ENCODE measurements at regions not wholly inside any gene's neighbourhood (a gene's known extent, or its start where the extent isn't known, plus 50 kb on each side); places are given as distances from the start of the nearest gene placed in this dataset.
"Not testable (repeated sequence)": the region's sequence is repeated elsewhere in the genome, so short reads cannot be mapped to it uniquely, and the experiment has no call there.

DNA sequence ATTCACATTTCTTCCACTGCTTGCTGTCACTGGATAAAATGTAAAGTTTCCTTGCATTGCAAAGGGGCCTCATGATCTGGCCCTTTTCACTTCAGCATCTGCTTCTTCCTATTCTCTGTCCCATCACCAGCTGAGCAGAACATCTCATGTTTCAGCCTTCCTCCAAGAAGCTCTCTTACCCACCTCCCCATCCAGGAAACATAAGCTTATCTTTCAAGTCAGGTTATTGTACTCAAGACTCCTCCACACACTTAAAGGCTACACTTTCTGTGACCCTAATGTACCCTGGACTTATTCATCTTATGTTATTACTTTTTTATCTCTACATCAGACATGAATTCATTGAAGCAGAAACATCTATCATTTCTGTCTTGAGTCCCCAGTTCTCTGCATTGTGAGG is 230.5 kb downstream of the PMAIP1 start:
- no peak for DNase-seq

DNA sequence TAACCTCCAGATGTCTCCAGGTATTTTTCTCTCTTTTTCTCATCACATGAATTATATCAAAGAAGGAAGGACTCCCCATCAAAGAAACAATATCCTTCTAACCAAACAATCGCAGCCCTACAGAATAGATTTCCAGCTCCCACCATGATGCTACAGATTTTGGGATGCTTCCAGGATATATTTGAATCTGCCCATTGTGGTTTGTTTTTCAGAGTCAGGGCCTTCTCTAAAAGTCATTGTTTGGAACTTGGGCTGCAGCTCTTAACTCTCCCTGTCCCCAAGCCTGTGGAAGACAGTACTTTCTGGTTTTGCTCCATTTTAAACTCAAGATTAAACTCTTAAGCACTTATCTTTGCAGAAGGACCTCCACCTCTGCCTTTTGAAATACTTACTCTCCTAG is 223.2 kb downstream of the PMAIP1 start:
- DNase-seq, result no peak

DNA sequence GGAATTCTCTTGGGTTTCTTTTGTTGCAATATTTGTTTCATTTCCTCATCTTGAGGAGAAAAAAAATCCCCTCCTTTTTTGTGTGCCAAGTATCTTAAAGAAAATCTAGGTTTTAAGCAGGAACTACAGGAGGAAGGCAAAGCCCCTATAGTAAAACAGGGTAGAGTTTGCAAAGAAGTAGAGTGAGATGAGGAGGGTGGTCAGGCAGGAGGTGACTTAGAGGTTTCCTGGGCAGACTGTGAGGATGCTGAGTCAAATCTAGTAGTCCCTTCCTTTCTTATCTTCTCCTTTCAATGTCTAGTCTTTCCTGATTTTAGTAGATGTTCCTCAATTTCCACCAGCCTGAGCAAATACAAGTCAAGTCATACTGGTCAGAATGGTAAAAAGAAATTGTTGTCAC is 222.5 kb downstream of the PMAIP1 start:
- no peak for DNase-seq

DNA sequence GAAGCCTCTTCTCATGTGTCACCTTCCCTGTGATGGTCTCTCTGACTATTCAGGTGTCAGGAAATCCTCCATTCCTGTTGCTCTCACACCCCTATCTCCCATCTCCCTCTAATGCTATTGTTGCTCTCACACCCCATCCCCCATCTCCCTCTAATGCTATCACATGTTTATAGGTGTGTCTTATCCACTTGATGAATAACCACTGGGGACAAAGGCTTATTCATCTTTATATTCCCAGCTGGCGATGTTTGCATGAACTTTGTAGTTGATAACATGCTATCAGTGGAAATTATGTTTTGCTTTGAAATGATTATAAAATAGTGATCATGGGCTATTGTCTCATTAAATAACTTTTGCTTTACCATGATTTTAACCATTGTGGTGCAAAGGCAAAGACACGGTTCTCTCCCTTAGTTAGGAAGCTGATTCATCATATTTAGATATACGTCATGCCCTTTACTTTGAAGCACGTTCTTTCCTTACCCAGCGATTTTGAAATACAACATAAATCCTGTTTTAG is 220.5 kb downstream of the PMAIP1 start:
- DNase-seq, result no peak

DNA sequence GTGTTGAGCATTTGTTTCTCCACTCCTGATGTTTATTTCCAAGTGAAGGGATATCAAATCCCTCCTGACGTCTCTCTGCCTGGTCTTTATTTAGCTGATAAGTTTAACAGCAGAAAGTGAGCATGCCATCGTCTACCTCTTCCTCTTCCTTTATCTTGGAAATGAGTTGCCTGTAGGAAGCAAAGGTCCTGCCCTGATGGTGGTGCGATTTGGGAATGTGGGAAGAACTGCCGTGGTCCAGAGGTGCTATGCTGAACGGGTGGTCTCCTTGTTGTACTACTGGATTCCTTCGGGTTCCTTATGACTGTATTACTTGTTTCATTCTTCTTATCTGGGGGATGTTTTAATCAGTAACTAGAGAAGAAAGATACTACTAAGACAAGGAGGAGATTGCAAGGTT is 217.5 kb downstream of the PMAIP1 start:
- DNase-seq, result no peak

DNA sequence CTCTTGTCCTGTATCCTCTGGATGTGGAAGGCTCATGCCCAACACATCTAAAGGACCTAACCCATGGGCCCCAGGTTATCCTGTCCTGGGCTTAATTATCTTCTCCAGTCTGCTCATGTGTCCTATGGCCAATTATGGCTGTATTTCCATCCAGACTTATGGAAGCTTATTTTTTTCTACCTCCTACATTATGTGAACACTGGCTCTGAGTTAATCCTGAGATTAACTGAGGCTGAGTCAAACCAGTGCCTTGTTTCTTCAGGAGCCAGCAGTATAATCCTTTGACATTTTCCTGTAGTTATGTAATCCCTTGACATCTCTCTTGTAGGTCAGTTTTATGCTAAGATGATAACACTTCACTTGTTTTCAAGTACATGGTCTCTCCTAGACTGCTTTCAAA is 213.6 kb downstream of the PMAIP1 start:
- DNase-seq, result no peak

DNA sequence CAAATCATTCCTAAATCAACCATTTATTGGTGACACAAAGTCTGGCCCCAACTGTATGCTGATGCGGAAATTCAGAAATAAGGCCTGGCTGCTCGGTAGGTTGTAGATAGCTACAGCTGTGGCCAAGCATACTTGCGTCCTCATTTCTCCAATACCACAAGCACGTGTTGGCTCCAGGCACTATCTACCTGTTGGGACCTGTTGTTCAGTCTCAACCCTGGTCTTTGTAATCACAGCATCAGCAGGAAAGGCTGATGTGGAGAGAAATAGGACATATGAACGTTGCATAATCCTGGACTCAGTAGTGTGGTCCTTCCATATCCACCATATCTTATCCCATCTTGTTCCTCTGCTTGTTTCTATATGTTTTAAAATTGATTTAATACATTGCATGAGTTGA is 212.6 kb downstream of the PMAIP1 start:
- DNase-seq, result no peak

DNA sequence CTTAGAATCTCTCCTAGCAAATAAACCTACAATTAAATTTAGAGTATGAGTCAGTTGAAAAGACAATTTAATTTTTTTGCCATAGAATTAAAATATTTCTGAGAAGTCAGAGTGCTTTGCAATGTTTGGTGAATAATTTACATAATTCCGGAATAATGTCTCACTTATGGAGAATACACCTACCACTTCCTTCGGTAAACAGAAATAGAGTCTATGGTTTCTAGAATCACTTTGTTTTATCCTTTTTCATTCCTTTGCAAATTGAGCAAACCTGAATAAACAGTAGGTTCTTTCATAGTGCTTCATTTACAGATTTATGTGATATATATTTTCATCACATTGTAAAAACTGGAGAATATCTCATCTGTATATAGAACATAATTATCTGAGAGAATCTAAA is 211.7 kb downstream of the PMAIP1 start:
- no peak for DNase-seq

DNA sequence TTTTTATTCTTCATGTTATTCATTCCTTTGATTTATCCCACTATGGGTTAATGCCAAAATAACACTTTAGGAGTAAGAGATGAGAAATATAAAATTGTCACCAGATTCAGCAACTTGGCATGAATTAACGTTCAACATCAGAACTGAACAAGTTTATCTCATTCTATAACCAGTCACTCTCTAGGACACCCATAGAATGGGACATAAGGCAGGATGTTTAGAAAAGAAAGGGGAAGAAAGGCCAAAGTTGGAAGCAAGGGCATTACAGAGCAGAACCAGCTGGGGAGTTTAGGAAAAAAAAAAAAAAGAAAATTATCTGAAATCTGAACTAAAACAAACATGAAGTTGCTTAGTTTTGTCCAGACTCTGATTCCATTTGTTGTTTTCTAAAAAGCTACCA is 211.0 kb downstream of the PMAIP1 start:
- DNase-seq, result no peak

DNA sequence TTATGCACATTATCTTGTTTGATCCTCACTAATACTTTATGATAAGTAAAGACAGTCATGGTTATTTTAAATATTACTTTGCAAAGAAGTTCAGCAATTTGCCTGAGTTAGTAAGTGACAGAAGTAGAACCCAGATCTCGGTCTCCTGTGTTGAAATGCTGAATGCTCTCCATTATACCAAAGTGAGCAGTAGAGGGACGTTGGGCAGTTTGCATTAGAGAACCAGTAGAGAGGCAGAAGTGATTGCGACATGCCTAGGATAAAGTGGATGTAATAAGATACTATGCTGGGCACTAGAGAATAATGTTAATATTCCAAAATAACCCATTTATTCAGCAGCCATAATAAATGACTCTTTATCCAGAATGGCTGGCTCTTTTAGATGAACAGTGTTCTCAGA is 201.0 kb downstream of the PMAIP1 start:
- DNase-seq, result no peak

DNA sequence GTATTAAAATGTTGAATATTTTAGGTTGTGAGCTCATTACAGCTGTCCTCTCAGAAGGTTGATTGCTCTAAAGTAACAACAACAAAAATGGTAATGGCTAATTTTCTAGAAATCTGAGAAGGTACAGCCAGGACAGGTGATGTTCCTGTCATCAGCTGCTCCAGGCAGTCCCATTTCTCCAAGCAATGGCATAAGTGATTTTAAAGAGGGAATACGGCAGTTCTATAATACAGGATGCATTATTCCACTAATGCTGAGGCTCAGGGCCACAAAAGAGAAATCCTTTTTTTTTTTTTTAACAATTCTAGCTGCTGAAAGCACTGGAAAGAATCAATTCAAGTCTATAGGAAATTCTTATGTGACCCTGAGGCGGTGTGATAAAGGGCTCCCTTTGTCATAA is 199.9 kb downstream of the PMAIP1 start:
- DNase-seq, result no peak

DNA sequence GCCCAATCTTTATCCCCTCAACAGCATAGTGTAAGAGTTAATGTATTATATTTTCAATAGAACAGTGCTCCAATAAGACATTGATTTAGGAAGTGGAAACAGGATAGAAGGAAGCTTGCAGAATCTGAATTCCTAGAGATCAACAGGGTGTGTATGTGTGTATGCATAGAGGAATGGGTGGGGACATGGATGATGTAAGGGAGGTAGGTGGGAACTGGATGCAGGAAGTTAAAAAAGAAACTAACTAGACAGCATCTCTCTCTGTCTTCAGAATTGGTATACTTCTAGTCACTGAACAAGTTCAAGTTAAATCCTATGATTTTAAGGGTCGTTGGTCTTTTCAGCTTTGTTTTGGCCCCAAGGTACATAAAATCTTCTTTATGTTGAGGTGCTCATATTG is 196.6 kb downstream of the PMAIP1 start:
- DNase-seq, result no peak

DNA sequence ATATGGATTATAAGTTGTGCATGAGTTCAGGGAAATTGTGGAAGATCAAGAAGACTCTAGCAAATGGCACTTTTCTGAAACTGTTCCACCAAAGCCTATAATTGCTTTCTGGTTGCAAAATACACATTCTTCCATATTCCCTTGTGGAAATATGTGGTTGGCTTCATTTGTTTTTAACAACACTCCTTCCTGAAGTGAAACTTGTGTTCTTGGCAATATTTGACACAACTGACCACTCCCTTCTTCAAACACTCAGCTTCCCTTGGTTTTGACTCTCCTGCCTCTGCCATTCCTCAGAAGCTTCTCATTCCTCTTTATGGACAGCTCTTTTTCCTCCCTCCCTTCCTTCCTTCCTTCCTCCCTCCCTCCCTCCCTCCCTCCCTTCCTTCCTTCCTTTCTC is 192.3 kb downstream of the PMAIP1 start:
- no peak for DNase-seq

DNA sequence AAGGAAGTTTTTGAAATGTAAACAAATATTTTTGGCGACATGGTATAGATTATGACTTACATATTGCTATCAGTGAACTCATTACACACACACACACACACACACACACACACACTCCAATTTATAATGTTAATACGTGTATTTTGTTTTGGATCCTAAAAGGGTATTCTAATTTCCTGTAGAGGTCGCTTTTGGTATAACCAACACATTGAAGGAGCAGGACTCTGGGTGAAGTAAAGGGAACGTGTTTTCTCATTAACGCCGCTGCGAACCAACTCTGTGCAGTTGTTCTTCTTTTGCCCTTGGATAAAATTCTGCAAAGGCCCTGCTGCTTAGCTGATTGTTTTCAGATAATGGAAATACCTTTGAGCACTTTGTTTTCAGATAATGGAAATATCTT is 190.4 kb downstream of the PMAIP1 start:
- DNase-seq, result peak; percentile 1

DNA sequence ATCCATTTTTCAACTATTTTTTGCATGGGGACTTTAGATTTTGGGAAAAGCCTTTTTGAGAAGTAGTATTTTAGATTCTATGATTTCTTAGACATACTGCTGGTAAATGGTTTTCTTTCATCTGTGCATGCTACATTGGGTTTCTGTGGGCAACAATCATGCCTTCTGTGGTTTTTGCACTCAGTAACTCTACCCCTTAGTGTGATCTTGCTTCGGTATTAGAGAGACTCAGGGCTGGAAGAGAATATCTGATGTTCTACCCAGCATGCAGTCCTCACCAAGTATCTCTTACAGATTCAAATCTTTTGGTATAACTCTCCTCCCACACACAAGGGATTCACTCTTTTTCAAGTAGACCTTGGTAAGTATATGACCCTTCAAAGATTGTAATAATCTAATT is 183.0 kb downstream of the PMAIP1 start:
- DNase-seq, result no peak

DNA sequence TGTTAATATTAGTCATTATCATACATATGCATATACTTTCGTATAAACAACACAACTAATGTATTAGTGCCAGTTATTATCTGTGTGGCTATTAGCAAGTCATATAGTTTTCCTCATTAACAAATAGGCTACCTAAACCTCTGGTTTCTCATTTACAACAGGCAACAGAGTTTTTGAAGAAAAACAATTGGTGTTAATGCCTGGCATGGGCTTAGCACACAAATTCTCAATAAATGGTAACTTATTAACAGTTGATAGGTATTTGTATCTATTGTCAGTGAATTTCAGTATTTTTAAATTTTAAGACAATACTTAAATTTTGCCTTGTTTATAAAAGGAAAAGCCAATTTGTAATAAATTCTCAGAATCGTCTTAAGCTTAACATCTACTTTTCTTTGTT is 182.5 kb downstream of the PMAIP1 start:
- no peak for DNase-seq

DNA sequence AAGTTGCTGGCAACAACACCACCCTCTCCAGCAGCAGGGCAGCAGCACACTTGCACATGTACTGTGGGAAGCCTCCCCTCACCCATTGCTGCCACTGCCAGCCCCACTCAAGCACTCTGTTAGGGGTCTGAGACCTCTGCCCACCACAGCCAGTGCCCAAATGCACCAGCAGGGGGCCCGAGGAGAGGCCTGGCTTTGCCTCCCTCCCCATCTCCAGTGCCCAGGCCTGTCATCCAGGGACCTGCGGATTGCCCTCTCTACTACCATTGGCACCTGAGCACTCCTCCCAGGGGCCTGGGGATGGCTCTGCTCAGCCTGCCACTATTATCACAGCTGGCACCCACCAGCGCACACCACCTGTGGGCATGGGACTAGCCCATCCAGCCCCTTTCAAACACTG is 175.7 kb downstream of the PMAIP1 start:
- no peak for DNase-seq

DNA sequence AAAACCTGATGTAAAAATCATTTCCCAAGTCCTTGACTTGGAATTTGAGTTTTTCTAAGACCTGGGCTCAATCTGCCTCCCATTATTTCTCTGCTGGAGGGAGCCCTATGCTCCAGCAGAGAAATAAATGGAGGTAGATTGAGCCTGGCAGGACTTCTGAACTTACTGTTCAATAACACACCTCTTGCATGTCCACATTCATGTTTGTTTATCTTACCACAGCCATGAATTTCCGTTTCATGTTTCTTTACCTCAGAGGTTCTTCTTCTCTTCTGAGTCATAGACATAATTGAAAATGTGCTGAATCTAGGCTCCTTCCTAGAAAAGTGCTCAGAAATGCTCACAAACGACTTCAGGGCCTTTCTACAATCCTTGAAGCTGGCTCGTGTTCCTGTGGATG is 170.8 kb downstream of the PMAIP1 start:
- DNase-seq, result no peak

DNA sequence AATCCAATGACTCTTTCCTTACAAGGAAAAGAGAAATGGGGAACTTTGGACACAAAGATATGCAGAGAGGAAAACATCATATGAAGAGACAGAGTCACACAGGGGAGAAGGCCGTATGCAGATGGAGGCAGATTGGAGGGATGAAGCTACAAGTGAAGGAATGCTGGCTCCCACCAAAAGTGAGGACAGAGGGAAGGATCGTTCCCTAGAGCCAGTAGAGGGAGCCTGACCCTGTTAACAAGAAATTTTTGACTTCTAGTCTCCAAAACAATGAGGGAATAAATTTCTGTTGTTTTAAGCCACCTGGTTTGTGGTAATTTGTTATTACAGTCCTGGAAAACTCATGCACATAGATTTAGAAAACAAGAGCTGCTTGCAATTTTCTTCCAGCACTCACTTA is 169.3 kb downstream of the PMAIP1 start:
- DNase-seq, result no peak

DNA sequence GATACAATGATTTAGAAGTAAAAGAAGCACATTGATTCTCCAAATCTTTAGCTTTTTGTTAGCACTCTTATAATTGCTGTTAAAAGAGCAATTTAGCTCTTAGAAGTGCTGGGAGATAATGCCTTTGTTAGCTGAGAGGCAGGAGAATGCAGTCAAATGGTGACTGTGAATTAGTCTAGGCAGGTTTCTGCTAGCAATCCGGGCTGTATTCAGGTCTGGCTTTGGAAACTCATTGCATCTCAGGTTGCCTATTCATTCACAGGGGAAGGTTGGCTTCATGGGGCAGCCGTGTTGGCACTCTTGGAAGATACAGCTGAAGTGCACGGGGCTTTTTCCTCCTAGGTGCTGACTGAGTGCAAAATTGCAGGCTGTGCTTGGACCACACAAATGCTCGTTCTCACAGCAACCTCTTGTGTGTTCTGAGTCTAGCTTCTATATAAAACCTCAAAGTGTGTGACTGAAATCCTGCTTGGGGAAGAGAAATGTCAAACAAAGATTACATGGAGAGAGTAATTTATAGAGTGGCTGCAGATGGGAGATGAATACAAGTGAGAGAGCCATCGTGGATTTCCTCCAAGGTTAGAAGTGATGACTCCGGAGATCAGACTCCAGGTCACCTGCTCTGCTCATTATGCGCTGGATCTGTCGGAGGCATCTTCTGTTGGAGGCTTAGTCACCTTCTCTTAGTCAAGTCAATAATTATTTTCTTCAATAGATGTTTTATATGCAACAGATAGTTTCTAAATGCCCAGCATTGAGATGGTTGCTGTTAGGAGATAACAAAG is 167.8 kb downstream of the PMAIP1 start:
- DNase-seq, result no peak

DNA sequence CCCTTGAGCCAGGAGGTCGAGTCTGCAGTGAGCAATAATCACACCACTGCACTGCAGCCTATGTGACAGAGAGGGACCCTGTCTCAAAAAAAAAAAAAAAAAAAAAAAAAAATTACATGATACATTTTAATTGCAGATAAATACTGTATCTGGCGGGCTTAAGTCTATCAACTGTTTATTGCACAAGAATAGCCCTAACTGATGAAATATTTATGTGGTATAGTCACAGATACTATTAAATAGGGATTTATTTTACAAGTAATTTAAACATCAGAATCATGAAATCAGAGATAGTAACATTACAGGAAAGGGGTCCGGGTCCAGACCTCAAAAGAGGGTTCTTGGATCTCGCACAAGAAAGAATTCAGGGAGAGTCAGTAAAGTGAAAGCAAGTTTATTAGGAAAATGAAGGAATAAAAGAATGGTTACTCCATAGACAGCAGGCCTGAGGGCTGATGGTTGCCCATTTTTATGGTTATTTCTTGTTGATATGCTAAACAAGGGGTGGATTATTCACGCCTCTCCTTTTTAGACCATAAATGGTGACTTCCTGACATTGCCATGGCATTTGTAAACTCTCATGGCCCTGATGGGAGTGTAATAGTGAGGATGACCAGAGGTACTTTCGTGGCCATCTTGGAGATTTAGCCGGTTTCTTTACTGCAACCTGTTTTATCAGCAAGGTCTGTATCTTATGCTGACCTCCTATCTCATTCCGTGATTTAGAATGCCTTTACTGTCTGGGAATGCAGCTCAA is 166.6 kb downstream of the PMAIP1 start:
- DNase-seq, result no peak

DNA sequence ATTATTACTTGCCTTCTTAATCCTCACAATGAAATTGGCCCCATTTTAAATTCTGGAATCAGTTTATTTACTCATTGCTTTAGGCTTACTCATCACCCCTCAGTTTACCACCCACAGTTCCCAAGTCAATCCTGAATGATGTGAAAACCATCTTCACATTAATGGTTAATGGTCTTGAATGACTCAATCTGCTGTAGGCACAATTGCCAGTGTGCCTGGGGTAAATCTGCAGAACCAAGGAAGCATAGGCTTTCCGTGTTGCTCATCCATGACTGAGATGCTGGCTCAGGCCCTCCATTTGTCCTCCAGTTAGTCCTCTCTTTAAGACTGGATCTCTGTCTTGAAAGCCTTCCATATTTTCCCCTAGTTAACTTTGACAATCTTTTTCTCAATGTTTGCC is 164.5 kb downstream of the PMAIP1 start:
- no peak for DNase-seq

DNA sequence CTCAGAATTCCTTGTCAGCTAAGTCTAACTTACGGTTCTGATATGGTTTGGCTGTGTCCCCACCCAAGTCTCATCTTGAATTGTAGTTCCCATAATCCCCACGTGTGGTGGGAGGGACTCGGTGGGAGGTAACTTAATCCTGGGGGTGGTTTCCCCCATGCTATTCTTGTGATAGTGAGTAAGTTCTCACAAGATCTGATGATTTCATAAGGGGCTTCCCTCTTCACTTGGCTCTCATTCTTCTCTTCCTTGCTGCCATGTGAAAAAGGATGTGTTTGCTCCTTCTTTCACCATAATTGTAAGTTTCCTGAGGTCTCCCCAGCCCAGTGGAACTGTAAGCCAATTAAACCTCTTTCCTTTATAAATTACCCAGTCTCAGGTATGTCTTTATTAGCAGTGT is 163.0 kb downstream of the PMAIP1 start:
- DNase-seq, result not testable (repeated sequence)

DNA sequence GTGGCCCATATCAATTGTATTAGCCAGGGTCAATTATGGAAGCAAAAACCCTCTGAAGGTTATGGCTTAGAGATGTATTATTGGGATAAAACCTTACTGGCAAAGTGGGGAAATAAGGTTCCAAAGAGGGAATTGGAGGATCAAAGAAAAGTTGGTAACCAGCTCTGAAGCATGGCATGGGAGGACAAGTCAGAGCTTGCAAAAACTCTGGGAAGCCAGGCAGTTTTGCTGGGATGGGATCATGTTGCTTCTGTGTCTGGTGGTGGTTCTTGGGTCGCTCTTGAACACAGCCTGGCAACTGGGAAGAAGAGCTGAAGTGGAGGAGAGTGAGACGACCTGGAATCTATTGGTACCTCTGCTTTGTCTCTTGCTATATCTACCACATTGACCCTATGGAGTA is 162.6 kb downstream of the PMAIP1 start:
- DNase-seq, result no peak
